Activated CD4-positive, CD25-positive, alpha-beta regulatory T cell treated with anti-CD3 and anti-CD28 coated beads, Interleukin-2, amount 50 U/mL, for 72 hours (primary cell): ENCODE measurements at regions not wholly inside any gene's neighbourhood (a gene's known extent, or its start where the extent isn't known, plus 50 kb on each side); places are given as distances from the start of the nearest gene placed in this dataset.

Experiments used
- DNase-seq: peaks from one replicate; pipeline ENCODE4 v3.0.0; 2021

DNA sequence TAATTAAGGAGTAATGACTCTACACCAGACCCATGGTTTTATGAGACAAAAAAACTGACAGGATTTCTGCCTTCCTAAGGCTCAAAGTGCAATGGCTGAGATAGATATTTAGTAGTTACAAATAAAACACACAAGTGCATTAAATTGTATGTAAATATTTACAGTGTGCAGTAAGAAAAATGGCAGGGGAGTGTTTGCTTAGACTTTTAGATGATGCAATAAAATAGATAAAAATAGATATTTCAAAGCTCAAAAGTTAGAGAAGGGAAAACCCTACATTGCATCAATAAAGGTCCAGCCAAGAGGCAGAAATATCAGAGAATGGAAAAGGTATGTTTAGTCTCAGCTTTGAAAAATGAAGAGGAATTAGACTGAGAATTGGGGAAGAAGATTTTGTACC is 226.3 kb upstream of the FGGY start:
- no peak for DNase-seq

GRCh38 chr1:59071289-59071688 is 225.6 kb upstream of the FGGY start:
- no peak for DNase-seq

- no peak for DNase-seq
Observed at GRCh38 chr1:59071876-59072582, 224.9 kb upstream of the FGGY start.

DNA sequence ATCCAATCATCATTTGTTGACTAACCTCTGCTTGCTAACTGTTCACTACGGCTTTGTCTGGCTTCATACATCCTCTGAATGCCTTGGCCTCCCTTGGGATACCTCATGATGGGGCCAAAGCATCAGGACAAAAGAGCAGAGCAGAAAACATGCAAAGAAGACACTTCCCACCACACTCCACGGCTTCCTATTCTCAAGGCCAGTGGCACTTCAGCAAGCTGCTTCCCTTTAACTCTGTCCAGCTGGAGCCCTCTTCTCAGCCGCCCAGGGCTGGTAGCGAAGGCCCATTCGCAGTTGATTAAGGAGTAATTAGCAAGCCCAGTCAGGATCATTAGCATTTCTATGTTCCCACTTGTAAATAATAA is 224.3 kb upstream of the FGGY start:
- no peak for DNase-seq

DNA sequence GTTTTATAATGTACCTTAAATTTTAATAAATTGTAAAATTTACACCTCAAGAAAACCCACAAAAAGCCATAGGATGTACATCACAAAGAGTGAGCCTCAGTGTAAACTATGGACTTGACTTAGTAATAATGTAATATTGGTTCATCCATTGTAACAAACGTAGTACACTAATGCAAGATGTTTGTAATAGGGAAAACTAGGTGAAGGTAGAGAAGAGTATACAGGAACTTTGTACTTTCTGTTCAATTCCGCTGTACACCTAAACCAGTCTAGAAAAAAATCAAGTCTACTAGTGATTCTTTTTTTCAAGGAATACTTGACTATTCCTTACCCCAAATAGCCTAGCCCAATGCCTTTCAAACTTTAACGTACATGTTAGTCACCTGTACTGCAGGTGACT is 222.3 kb upstream of the FGGY start:
- DNase-seq = no peak

DNA sequence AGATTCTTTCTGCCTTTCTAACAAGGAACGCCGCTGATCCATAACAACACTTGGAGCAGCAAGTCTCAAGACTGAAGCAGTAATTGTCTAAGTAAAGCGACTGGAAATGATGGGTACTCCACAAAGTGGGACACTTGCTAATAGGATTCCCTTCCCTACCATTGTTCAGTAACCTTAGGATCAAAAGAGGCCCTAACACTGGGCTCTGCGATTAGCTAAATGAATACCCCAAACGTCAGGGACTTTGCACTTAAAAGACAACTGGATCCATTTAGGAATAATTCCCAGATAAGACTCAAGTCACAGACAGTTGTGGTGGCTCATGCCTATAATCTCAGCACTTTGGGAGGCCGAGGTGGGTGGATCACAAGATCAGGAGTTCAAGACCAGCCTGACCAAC is 221.9 kb upstream of the FGGY start:
- DNase-seq = no peak

- DNase-seq = no peak
Observed at GRCh38 chr1:59076612-59077011, 220.3 kb upstream of the FGGY start.

GRCh38 chr1:59077466-59078069 is 219.3 kb upstream of the FGGY start:
- DNase-seq = no peak

DNA sequence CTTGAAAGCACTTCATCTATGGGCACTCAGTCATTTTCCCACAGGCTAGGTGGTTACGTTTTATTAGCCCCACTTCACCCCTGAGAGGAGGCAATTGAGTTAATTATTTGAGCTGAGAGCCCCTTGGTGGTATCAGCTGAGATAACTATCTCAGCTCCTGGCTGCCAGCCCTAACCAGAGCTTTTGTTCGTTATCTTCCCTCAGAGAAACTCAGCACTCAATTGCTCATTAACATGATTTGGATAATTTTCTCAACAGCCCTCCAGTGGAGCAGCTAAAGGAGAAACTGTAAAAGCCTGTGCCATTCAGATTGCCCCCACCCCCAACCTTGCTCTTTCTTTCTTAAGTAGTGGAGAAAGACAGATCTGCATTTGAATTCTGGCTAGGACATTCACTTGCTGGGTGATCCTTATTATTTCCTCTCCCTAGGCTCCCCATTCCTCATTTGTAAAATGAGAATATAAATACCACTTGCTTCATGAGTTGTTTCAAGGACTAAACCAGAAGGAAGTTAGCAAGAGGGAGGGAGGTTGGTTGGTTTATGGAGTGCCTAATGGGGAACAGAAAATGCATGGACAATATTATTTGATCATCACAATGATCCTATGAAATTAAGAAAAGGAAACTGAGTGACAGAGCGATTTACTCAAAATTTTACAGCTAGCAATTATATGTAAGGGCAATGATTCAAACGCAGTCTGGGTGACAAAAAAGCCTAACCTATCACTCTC is 218.7 kb upstream of the FGGY start:
- DNase-seq = no peak

DNA sequence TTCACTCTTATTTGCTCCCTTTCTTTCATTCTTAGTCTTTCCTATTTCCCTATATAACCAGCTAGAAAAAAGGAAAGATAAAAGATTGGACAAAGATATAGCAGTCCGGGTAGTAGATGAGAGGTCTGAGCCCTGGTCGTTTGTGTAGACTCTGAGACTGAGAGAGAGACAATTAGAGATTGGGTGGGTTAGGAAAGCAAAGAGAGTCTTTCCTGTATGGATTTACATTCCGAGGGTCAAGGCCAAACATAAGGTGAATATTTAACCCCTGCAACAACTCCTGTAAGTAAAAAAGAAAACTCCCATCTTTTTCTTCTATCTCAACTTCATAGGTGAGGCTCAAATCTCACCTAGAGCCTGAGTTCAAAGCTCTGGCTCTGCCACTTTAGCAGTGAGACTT is 218.0 kb upstream of the FGGY start:
- no peak for DNase-seq

DNA sequence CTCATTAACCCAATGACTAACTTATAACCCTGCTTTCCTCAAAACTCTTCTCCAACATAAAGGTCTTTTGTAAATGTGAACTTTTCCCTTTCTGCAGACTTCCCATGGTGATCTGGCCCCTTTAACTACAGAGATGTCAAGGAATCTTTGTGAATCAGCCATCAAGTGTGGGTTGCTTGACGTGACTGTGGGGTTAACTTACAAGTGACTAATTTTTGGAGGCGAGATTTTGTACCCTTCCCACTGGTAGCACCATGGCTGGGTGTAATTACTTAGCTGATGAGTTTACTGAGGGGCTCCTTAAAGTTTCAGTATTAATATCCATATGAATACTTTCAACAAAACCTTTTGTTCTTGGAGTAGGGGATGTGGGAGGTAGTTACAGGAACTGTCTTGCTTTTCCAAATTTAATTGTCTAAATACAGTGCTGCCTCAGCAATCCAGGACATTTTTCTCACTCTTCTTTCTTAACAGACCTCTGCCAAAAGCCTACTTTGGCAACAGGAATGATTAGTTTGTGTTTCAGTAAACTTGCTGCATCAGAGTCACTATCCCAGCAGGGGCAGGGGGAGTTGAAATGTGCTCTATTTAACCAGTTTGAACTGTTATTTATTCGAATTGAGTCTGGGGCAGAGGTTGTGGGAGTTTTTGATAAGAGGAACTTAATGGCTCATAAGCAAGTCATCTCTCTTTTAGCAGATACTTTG is 217.3 kb upstream of the FGGY start:
- DNase-seq = no peak

DNA sequence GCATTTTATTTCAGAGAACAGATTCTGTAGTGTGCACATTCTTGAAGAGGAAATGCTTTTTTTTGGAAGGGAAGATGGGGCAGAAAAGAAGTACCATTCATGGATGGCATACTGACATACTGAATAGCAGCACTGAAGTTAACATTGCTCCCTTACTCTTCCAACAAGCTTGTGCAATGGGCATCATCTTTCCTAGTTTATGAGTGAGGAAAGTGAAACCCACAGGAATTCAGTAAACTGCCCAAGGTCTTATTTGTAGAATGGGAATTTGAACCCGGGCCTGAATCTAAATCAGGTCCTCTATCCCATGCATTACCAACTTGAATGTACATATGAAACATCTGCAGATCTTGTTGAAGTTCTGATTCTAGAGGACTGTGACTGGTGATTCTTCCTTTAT is 215.7 kb upstream of the FGGY start:
- DNase-seq = no peak

- DNase-seq = no peak
Observed at GRCh38 chr1:59081795-59082194, 215.1 kb upstream of the FGGY start.

DNA sequence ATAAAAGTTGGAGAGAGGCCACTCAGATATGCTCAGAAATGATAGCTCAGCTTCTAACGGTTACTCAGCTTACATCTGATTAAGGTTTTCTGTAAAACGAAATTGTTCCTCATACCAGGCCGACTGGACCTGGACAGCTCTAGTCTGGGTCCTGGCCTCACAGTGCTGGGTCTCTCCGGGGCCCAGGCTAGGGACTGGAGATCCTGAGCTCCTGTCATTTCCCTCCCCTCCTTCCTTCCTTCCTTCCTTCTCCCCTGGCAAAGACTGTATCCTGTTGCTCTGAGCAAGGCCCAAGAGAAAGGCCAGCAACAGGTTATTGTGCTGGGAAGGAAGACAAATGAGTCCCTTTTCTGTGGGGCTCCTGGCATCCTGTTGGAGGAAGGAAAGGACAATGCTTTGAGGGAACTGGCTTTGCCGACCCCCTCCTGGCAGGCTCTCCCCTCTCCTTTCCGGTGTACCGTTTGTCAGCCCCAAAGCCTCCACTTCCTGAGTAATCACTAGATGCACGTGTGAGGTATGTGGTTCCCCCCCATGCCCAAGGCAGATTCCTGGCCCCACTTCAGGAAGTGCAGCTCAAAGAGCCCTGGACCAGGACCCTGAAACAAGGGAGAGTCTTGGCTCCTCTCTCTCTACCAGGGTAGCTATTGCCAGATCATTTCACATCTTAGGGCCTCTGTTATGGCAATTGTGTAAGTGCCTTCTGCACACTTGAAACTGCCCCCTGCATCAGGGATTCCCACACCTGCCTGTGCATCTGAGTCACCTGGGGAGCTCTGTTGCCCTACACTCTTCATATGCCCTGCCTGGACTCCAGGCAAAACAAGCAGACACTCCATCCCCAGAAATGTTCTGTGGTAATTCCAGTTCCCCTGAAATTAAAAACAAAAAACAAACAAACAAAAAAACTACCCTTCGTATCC is 212.7 kb upstream of the FGGY start:
- DNase-seq = no peak

GRCh38 chr1:59085101-59085500 is 211.8 kb upstream of the FGGY start:
- no peak for DNase-seq

DNA sequence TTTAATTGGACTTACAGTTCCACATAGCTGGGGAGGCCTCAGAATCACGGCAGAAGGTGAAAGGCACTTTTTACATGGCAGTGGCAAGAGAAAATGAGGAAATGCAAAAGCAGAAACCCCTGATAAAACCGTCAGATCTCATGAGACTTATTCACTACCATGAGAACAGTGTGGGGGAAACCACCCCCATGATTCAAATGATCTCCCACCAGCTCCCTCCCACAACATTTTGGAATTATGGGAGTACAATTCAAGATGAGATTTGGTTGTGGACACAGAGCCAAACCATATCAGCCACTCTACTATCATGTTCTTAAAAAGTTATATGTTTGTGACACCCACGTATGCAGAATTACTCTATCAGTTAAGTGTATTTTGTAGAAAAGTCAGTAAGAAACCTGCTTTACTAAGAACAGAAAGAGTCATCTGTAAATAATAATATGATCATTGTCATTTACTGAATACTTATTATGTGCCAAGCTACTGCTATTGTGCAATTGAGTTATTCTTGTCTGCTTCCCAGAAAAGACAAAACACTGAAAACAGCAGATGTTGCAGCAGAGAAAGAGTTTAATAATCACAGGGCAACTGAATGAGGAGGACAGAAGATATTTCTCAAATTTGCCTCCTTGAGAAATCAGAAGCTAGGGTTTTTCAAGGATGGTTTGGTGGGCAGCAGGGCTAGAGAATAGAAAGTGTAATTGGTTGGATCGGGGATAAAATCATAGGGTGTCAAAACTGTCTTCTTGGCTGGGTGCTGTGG is 207.7 kb upstream of the FGGY start:
- DNase-seq = no peak

GRCh38 chr1:59089922-59090457 is 206.9 kb upstream of the FGGY start:
- no peak for DNase-seq

- DNase-seq = no peak
Observed at GRCh38 chr1:59092126-59092525, 204.8 kb upstream of the FGGY start.

DNA sequence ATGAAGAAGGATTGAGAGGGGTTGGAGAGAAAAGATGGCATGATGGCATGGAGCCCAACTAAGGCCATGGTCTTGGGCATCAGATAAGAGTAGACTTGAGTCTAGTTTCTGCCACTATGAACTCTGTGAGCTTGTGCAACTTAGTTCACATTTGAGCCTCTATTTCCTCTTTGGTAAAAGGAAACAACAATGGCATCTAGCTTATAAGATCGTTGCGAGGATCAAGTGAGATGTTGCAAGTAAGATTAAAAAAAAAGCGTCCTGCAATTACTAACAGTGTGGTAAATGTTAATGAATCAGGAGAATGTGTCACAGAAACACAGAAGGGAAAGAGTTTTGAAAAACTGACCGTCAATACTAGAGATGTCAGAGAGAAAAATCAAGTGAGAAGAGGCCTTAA is 202.9 kb upstream of the FGGY start:
- no peak for DNase-seq

DNA sequence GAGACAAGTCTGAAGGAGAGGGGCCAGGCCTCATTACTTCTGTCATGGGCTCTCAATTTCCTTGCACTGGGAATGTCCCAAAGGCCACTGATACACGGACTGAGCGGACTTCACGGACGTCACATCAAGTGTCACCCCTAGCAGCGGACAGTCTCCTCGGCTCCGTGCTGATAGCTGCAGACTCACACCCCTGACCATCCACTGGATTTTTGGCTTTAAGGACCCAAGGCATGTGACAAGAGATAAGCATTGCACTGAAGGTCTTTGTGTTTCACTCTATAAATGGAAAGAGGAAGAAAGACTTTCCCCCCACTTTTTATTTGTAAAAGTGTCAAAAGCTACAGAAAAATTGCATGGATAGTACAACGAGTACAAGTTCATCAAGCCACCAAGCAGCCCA is 200.4 kb upstream of the FGGY start:
- no peak for DNase-seq

DNA sequence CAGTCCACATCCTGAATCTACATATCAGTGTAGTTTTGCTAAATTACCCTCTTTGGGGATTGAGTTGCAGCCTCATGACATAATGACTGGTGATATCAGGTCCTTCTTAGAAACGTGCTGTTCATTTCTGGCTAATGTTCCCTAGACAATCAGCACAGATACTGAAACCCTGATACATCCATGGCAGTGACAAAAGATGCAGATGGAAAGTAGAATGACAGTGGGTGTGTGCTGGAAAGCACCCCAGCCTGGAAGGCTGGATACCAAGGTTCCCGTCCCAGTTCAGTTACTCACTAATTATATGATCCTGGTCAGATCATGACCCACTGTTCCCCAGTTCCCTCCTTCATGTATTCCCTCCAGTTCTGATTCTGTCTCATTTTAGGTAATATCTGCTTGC is 198.2 kb upstream of the FGGY start:
- DNase-seq = no peak
